Psoas muscle (tissue), 7 donors: ENCODE measurements at regions not wholly inside any gene's neighbourhood (a gene's known extent, or its start where the extent isn't known, plus 50 kb on each side); places are given as distances from the start of the nearest gene placed in this dataset.

Experiments used
- ATAC-seq, 4 donors: fragments of 200-7000 bp; cut with Tn5 transposase; one replicate each; pipeline ENCODE4 v1.9.1; 2020; ENCODE audit warnings: moderate library complexity in 3 of 4, mild to moderate bottlenecking in 2 of 4
- DNase-seq, 2 donors: peaks; one replicate each; pipeline ENCODE4 v3.0.0-alpha.2; 2020
- H3K27ac ChIP-seq: fragments of 200-600 bp; one replicate; pipeline ENCODE4 v1.8.0; 2022
- H3K27me3 ChIP-seq, 3 donors: fragments of 200-600 bp in 1 of 3; one replicate each; pipeline versions ENCODE4 v1.6.1 to v1.8.0; 2013 to 2022; ENCODE audit warnings: low read length in 2 of 3, mild to moderate bottlenecking in 2 of 3, moderate library complexity in 1 of 3; ENCODE audit not compliant: insufficient read depth in 3 of 3
- H3K36me3 ChIP-seq, 2 donors: fragments of 200-600 bp in 1 of 2; one replicate each; pipeline versions ENCODE4 v1.6.1 to v1.8.0; 2013 to 2022; ENCODE audit warnings: low read depth in 1 of 2, mild to moderate bottlenecking in 1 of 2, moderate library complexity in 1 of 2; ENCODE audit not compliant: insufficient read depth in 1 of 2
- H3K4me1 ChIP-seq: fragments of 200-600 bp; one replicate; pipeline ENCODE4 v1.8.0; 2022
- H3K4me3 ChIP-seq: fragments of 200-600 bp; one replicate; pipeline ENCODE4 v1.8.0; 2022; ENCODE audit warnings: mild to moderate bottlenecking
- H3K9me3 ChIP-seq: fragments of 200-600 bp; one replicate; pipeline ENCODE4 v1.8.0; 2022
- WGBS, 3 donors: extraction: QIAGEN DNeasy Blood & Tissue Kit; methylation state at CpG; one replicate each; pipeline versions ENCODE4 v1.1.6 to v1.1.7; 2013; 5-methylcytosine and 5-hydroxymethylcytosine counted together
- intact Hi-C, 2 donors: fragments of 100-400 bp; cut with DNase I; formaldehyde crosslinking; loops; one replicate each; pipeline versions ENCODE4 v1.11.0 to v1.14.2; 2022
- TF ChIP-seq, protein P1 (sequence below): fragments of 200-600 bp; IDR thresholded peaks from one replicate; pipeline ENCODE4 v1.8.0; 2022; ENCODE audit warnings: antibody characterized with exemption
- donor health status: healthy with polysubstance abuse.
- donor health status: DM: no; HTN: no; CAD: no; lungs with moderate emphysema.
- donor health status: Bipolar disorder and iron deficiency.
- donor health status: healthy.
- donor health status: DM: yes; HTN: yes; CAD: no.
- donor health status: DM: no; HTN: no; CAD: no.
- donor health status: DM: yes; HTN: yes; CAD: no.

DNA sequence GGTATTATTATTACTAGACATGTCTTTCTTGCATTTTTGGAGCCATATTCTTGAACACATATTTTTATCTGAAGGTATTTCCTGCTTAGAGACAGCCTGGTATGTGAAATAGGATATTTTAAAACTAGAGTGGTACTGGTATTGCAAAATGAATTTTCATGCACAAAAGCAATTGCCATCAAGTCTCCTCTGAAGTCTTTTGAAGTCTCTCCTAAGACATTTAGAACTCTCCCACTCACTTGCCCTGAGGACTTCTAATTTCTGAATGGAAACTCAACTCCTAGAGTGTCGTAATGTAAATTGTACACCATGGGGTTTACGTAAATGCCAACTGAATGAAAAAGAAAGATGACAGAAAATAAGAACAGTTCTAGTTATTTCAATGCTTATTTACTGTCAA lies 967.0 kb downstream of the DCDC2C start:
- no peak overlapping the region for H3K27ac ChIP-seq
- TF ChIP-seq, protein P1, sequence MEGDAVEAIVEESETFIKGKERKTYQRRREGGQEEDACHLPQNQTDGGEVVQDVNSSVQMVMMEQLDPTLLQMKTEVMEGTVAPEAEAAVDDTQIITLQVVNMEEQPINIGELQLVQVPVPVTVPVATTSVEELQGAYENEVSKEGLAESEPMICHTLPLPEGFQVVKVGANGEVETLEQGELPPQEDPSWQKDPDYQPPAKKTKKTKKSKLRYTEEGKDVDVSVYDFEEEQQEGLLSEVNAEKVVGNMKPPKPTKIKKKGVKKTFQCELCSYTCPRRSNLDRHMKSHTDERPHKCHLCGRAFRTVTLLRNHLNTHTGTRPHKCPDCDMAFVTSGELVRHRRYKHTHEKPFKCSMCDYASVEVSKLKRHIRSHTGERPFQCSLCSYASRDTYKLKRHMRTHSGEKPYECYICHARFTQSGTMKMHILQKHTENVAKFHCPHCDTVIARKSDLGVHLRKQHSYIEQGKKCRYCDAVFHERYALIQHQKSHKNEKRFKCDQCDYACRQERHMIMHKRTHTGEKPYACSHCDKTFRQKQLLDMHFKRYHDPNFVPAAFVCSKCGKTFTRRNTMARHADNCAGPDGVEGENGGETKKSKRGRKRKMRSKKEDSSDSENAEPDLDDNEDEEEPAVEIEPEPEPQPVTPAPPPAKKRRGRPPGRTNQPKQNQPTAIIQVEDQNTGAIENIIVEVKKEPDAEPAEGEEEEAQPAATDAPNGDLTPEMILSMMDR = no peak
- intact Hi-C loops = no loop called here
- 92 to 93% (median 92%) methylated on average over 2 of the region's 2 CpGs for WGBS, 3 donors
- H3K36me3 ChIP-seq = no peaks in the 10 kb centered on the region
- no peak for DNase-seq
- no peaks in the 10 kb centered on the region for H3K27me3 ChIP-seq
- no peaks in the 10 kb centered on the region for H3K4me1 ChIP-seq
- no peaks in the 10 kb centered on the region for H3K9me3 ChIP-seq
- ATAC-seq = no peak
- no peak overlapping the region for H3K4me3 ChIP-seq

DNA sequence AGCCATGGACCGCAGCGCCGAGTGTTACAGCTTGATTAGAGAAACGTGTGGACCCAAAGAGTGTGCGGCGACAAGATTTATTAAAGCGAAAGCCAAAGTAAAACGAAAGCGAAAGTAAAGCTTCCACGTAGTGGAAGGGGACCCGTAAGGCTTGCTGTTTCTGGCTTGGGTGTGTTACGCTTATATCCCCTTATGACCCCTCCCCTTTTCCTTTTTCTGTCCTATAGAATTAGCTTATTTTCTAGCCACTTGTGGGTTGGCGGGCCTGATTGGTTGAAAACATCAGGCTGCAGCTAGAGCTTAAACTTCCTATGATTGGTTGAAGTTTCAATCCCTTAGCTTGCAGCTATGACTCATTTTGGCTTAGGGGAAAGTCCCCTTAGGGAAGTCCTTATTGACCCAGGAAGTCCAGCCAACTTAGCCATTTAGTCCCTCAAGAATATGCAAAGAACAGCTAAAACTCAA lies 969.7 kb downstream of the DCDC2C start:
- H3K9me3 ChIP-seq = no peaks in the 10 kb centered on the region
- no peaks in the 10 kb centered on the region for H3K27me3 ChIP-seq
- 63 to 74% (median 64%) methylated on average over 13 of the region's 13 CpGs for WGBS, 3 donors
- DNase-seq (peak in 1 of 2 donors; percentile 56), ATAC-seq (peak in 2 of 4 donors; percentile 5 to 50)
- intact Hi-C loops = no loop called here
- no peaks in the 10 kb centered on the region for H3K36me3 ChIP-seq
- H3K4me3 ChIP-seq = peak overlapping the region; percentile 47
- TF ChIP-seq, protein P1 = no peak
- no peaks in the 10 kb centered on the region for H3K4me1 ChIP-seq
- H3K27ac ChIP-seq = no peak overlapping the region

DNA sequence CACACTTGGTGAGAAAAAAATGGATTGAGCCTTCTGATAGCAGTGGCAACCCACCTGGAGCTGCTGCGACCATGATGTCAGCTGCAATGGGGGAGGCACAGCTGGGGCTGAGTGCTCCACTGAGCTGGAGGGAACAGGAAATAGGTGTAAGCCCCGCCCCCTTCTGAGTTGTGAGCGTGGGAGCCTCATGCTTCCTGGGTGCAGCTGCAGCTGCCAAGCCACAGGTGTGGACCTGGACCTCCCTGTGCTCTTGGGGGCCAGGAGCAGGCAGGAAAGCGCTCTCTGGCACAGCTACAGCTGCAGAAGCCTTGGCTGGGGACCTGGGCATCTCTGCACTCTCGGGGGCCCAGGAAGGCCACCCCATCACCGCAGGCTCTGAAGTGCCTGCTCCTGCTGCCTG lies 970.6 kb downstream of the DCDC2C start:
- no peak overlapping the region for H3K27ac ChIP-seq
- no peaks in the 10 kb centered on the region for H3K27me3 ChIP-seq
- ATAC-seq (no peak), DNase-seq (no peak)
- intact Hi-C loops = no loop called here
- H3K4me1 ChIP-seq = no peaks in the 10 kb centered on the region
- no peak overlapping the region for H3K4me3 ChIP-seq
- TF ChIP-seq, protein P1 = no peak
- 81 to 86% (median 85%) methylated on average over 6 of the region's 6 CpGs for WGBS, 3 donors
- no peaks in the 10 kb centered on the region for H3K36me3 ChIP-seq
- H3K9me3 ChIP-seq = no peaks in the 10 kb centered on the region

DNA sequence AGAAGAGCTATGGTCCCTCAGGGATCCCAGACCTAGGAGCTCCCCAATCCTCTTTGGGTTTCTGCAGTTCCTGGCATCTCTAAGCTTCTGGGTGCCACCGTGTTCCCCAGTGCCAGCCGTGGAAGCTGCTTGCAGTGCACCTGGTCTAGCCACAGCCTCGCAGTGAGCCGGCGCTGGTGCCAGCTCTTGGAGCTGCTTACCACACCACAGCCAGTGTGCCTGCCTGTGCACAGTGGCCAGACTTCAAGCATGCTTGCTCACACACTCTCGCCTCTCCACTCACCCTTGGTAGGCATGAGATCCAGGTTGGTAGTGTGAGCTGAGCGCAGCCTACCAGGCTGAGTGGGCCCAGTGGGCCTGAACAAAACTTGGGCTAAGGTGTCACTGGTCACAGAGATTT lies 971.9 kb downstream of the DCDC2C start:
- Histone ChIP-seq H3K9me3 (no peaks in the 10 kb centered on the region), H3K27ac (no peak overlapping the region), H3K4me3 (no peak overlapping the region), H3K4me1 (no peaks in the 10 kb centered on the region), H3K36me3 (no peaks in the 10 kb centered on the region), H3K27me3 (no peaks in the 10 kb centered on the region)
- ATAC-seq (no peak), DNase-seq (no peak)
- 84 to 90% (median 89%) methylated on average over 7 of the region's 7 CpGs for WGBS, 3 donors
- TF ChIP-seq, protein P1 = no peak
- intact Hi-C loops = no loop called here

DNA sequence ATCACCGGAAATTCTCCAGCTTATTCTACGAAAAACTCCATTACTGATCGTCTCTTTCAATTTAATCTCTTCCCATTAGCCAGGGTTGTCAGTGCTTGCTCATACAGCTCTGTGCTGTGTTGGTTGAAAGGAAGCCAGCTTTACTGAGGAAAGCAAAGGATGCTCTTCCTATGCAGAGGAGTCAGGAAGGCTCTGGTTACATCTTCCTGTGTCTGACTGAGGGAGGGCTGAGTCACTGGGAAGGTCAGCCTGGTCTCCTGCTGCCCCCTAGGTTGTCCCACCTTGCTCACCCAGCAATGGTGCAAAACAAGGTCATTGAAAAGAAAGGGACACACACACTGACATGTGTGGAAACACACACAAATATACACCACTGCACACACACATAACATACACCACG lies 975.6 kb downstream of the DCDC2C start:
- Histone ChIP-seq H3K4me3 (no peak overlapping the region), H3K27me3 (no peaks in the 10 kb centered on the region), H3K9me3 (no peaks in the 10 kb centered on the region), H3K4me1 (no peaks in the 10 kb centered on the region), H3K27ac (no peak overlapping the region), H3K36me3 (no peaks in the 10 kb centered on the region)
- DNase-seq = no peak
- no peak for ATAC-seq
- intact Hi-C loops = no loop called here
- WGBS, 3 donors = 77 to 82% (median 79%) methylated on average over 4 of the region's 4 CpGs
- TF ChIP-seq, protein P1 = no peak
